ENCODE measurements at regions not wholly inside any gene's neighbourhood (a gene's known extent, or its start where the extent isn't known, plus 50 kb on each side); places are given as distances from the start of the nearest gene placed in this dataset.

DNA sequence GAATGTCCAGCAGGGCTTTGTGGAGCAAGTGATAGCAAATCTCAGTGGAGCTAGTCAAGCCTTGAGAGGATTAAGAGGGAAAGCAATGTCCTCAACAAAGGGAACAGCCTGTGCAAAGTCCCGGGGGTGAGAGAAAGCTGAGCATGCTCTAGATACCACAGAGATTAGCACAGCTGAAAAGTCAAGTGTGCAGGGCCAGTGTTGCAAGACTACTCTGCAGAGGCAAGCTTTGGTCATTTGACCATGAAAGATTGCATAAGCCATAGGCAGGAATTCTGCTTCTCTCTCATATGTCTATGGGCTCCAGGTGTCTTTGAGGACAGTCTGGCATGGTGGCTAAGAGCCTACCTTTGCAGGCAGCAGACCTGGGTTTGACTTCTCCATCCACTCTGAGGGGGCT, 181.0 kb upstream of the JUN start:
- H3K4me3 ChIP-seq (ENCODE audit: low read length, poor library complexity, severe bottlenecking), result no peak overlapping the region
- no peaks in the 10 kb centered on the region for H3K79me2 ChIP-seq (ENCODE audit: insufficient read depth, low read length)
- no peak overlapping the region for H3K9ac ChIP-seq (ENCODE audit: low read depth, low read length, poor library complexity, severe bottlenecking)
- no peaks in the 10 kb centered on the region for H3K27me3 ChIP-seq (ENCODE audit: insufficient read depth, low read length, poor library complexity, severe bottlenecking)
- no peaks in the 10 kb centered on the region for H3K9me2 ChIP-seq (replicated peaks; ENCODE audit: low read depth, low read length)
- H3F3A ChIP-seq (ENCODE audit: low read depth), result no peaks in the 10 kb centered on the region
- H2AFZ ChIP-seq (ENCODE audit: low read length), result no peak overlapping the region
- H3K4me1 ChIP-seq (ENCODE audit: insufficient read depth, low read length, poor library complexity, severe bottlenecking), result peaks cover 40% of the 10 kb centered on the region
- H3K9me3 ChIP-seq (ENCODE audit: insufficient read depth, low read depth, low read length), result no peaks in the 10 kb centered on the region
- H3K4me2 ChIP-seq (ENCODE audit: low read depth, low read length, poor library complexity, severe bottlenecking), result no peak overlapping the region
- H3K36me3 ChIP-seq (ENCODE audit: insufficient read depth, low read length), result no peaks in the 10 kb centered on the region
- H4K20me1 ChIP-seq (ENCODE audit: insufficient read depth, low read length, poor library complexity, severe bottlenecking), result no peaks in the 10 kb centered on the region
- TF ChIP-seq, protein P1, sequence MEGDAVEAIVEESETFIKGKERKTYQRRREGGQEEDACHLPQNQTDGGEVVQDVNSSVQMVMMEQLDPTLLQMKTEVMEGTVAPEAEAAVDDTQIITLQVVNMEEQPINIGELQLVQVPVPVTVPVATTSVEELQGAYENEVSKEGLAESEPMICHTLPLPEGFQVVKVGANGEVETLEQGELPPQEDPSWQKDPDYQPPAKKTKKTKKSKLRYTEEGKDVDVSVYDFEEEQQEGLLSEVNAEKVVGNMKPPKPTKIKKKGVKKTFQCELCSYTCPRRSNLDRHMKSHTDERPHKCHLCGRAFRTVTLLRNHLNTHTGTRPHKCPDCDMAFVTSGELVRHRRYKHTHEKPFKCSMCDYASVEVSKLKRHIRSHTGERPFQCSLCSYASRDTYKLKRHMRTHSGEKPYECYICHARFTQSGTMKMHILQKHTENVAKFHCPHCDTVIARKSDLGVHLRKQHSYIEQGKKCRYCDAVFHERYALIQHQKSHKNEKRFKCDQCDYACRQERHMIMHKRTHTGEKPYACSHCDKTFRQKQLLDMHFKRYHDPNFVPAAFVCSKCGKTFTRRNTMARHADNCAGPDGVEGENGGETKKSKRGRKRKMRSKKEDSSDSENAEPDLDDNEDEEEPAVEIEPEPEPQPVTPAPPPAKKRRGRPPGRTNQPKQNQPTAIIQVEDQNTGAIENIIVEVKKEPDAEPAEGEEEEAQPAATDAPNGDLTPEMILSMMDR (conservative IDR thresholded peaks at IDR 0.05; ENCODE audit: low read length), result no peak
- TF ChIP-seq EZH2phosphoT487 (IDR thresholded peaks at IDR 0.05; ENCODE audit: borderline replicate concordance), result no peak

DNA sequence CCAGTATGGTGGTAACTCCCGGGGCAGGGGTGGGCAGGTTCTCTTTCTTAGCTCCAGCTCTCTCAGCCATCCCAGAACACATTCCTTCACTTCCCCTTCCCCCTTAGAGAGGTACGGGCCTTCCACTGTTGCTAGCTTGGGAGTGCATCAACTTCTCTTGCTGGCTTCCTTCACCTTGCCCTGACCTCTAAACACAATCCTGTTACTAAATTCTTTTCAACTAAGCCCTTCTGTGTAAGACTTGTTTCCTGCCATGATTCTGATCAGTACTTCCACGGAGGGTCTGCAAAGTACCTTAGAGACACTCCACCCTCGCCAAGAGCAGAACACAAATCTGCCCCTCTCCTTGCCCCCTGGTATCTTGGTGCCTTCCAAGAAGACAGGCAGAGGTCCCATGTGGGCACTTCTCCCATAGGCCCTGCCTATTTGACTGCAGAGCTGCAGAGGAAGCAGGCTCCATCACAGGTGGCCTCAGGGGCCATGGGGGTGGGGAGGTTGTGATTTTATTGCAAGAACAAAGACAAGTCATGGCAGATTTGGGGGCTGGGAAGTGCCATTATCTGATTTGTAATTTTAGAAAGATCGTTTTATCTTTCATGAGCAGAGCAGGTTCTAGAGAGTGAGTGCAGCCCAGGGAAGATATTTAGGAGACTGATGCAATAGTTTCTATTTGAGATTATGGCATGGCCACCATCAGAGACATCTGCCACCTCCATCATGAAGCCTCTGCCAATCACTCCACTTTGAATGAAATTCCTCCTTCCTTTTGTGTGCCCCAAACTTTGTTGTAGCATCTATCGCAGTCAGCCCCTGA, 182.5 kb upstream of the JUN start:
- no peaks in the 10 kb centered on the region for H4K20me1 ChIP-seq (ENCODE audit: insufficient read depth, low read length, poor library complexity, severe bottlenecking)
- no peaks in the 10 kb centered on the region for H3F3A ChIP-seq (ENCODE audit: low read depth)
- H3K27me3 ChIP-seq (ENCODE audit: insufficient read depth, low read length, poor library complexity, severe bottlenecking), result no peaks in the 10 kb centered on the region
- no peaks in the 10 kb centered on the region for H3K36me3 ChIP-seq (ENCODE audit: insufficient read depth, low read length)
- no peaks in the 10 kb centered on the region for H3K79me2 ChIP-seq (ENCODE audit: insufficient read depth, low read length)
- TF ChIP-seq, protein P1 (conservative IDR thresholded peaks at IDR 0.05; ENCODE audit: low read length), result no peak
- no peak for TF ChIP-seq EZH2phosphoT487 (IDR thresholded peaks at IDR 0.05; ENCODE audit: borderline replicate concordance)
- H3K4me2 ChIP-seq (ENCODE audit: low read depth, low read length, poor library complexity, severe bottlenecking), result peak overlapping the region; percentile 42
- peaks cover 40% of the 10 kb centered on the region for H3K4me1 ChIP-seq (ENCODE audit: insufficient read depth, low read length, poor library complexity, severe bottlenecking)
- peak overlapping the region; percentile 84 for H2AFZ ChIP-seq (ENCODE audit: low read length)
- H3K4me3 ChIP-seq (ENCODE audit: low read length, poor library complexity, severe bottlenecking), result no peak overlapping the region
- H3K9me3 ChIP-seq (ENCODE audit: insufficient read depth, low read depth, low read length), result no peaks in the 10 kb centered on the region
- peak overlapping the region; percentile 40 for H3K9ac ChIP-seq (ENCODE audit: low read depth, low read length, poor library complexity, severe bottlenecking)
- H3K9me2 ChIP-seq (replicated peaks; ENCODE audit: low read depth, low read length), result no peaks in the 10 kb centered on the region

DNA sequence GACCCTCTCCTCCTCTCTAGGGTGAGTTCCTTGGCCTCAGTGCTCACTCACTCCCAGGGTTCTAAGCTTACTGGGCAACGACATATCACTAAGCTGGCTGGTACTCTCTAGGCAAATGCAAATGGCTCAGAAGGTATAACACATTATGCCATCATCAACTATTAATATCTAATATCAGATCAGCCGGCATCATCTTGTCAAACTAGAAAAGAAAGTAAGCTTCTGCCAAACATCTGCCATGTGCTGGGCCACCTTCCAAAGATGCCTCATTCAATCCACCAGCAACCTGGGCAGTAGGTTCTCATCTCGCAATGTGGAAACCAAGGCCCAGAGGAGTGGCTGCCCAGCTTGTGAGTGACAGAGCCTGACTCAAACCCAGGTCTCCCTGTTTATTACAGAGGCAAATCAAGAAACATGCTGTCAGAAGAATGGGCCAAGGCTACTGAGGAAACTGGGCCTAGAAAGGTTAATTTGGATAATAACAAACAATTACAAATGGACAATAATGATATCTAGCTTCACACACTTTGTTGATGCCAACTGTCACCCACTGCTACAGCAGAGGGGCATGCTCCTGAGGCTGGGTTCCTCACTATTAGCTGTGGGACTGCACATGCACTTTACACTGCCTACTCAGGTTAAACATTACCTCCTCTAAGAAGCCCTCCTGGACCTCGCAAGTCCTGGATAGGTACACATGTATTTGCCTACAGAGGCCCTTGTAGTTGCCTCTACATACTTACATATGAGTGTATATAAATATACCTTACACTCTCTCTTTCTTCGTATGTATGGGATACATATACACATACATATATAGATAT, 183.3 kb upstream of the JUN start:
- peaks cover 40% of the 10 kb centered on the region for H3K4me1 ChIP-seq (ENCODE audit: insufficient read depth, low read length, poor library complexity, severe bottlenecking)
- no peaks in the 10 kb centered on the region for H3F3A ChIP-seq (ENCODE audit: low read depth)
- TF ChIP-seq, protein P1 (conservative IDR thresholded peaks at IDR 0.05; ENCODE audit: low read length), result no peak
- no peak for TF ChIP-seq EZH2phosphoT487 (IDR thresholded peaks at IDR 0.05; ENCODE audit: borderline replicate concordance)
- H3K4me2 ChIP-seq (ENCODE audit: low read depth, low read length, poor library complexity, severe bottlenecking), result peak overlapping the region; percentile 42
- no peaks in the 10 kb centered on the region for H4K20me1 ChIP-seq (ENCODE audit: insufficient read depth, low read length, poor library complexity, severe bottlenecking)
- no peaks in the 10 kb centered on the region for H3K9me2 ChIP-seq (replicated peaks; ENCODE audit: low read depth, low read length)
- H3K79me2 ChIP-seq (ENCODE audit: insufficient read depth, low read length), result no peaks in the 10 kb centered on the region
- no peaks in the 10 kb centered on the region for H3K27me3 ChIP-seq (ENCODE audit: insufficient read depth, low read length, poor library complexity, severe bottlenecking)
- no peak overlapping the region for H2AFZ ChIP-seq (ENCODE audit: low read length)
- H3K4me3 ChIP-seq (ENCODE audit: low read length, poor library complexity, severe bottlenecking), result no peak overlapping the region
- no peak overlapping the region for H3K9ac ChIP-seq (ENCODE audit: low read depth, low read length, poor library complexity, severe bottlenecking)
- no peaks in the 10 kb centered on the region for H3K36me3 ChIP-seq (ENCODE audit: insufficient read depth, low read length)
- H3K9me3 ChIP-seq (ENCODE audit: insufficient read depth, low read depth, low read length), result no peaks in the 10 kb centered on the region

Measured in Loucy (cell line).